Endothelial cell (in vitro differentiated cells): ENCODE measurements at regions not wholly inside any gene's neighbourhood (a gene's known extent, or its start where the extent isn't known, plus 50 kb on each side); places are given as distances from the start of the nearest gene placed in this dataset.

Source experiments
- DNase-seq: peaks from one replicate; pipeline ENCODE4 v3.0.0; 2021; ENCODE audit warnings: low spot score
- H3K27ac Mint-ChIP-seq: one replicate; pipeline ENCODE4 v1.8.0; 2021; ENCODE audit warnings: mixed read lengths, inconsistent platforms; ENCODE audit not compliant: unreplicated experiment
- H3K27me3 Mint-ChIP-seq: one replicate; pipeline ENCODE4 v1.8.0; 2021; ENCODE audit warnings: mild to moderate bottlenecking, moderate library complexity, mixed read lengths, inconsistent platforms; ENCODE audit not compliant: unreplicated experiment
- H3K36me3 Mint-ChIP-seq: one replicate; pipeline ENCODE4 v1.8.0; 2021; ENCODE audit warnings: mild to moderate bottlenecking, low read depth, mixed read lengths, inconsistent platforms; ENCODE audit not compliant: unreplicated experiment
- H3K4me1 Mint-ChIP-seq: one replicate; pipeline ENCODE4 v1.8.0; 2021; ENCODE audit warnings: mild to moderate bottlenecking, mixed read lengths, inconsistent platforms; ENCODE audit not compliant: unreplicated experiment
- H3K4me3 Mint-ChIP-seq: one replicate; pipeline ENCODE4 v1.8.0; 2021; ENCODE audit warnings: mild to moderate bottlenecking, mixed read lengths, inconsistent platforms; ENCODE audit not compliant: unreplicated experiment
- H3K9me3 Mint-ChIP-seq: one replicate; pipeline ENCODE4 v1.8.0; 2021; ENCODE audit warnings: mixed read lengths, inconsistent platforms; ENCODE audit not compliant: unreplicated experiment
- CTCF ChIP-seq: fragments of 200-600 bp; sonication (generic); IDR thresholded peaks from one replicate; pipeline ENCODE4 v1.5.0; 2021; ENCODE audit warnings: antibody characterized with exemption; ENCODE audit not compliant: unreplicated experiment

DNA sequence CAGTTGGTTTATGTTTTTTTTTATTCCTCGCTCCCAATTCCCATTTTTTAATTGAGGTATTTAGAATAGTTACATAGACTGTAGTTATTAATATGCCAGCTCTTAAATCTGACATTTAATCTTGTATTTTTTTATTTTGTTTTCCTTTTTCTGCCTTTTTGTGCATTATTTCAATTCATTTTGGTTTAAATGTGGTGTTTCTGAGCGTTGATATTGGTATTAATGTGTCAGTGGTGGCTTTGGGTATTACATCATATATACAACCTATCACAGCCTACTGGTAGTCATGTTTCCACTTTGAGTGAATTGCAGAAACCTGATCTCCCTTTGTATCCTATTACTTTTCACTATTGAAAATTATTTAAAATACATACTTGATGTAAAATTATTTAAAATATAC, 1027.3 kb downstream of the KCNT2 start:
- H3K27ac Mint-ChIP-seq = no peak overlapping the region
- no peaks in the 10 kb centered on the region for H3K36me3 Mint-ChIP-seq
- no peaks in the 10 kb centered on the region for H3K9me3 Mint-ChIP-seq
- no peak for DNase-seq
- TF ChIP-seq CTCF = peak; percentile 65
- H3K4me3 Mint-ChIP-seq = no peak overlapping the region
- H3K4me1 Mint-ChIP-seq = no peaks in the 10 kb centered on the region
- no peaks in the 10 kb centered on the region for H3K27me3 Mint-ChIP-seq

DNA sequence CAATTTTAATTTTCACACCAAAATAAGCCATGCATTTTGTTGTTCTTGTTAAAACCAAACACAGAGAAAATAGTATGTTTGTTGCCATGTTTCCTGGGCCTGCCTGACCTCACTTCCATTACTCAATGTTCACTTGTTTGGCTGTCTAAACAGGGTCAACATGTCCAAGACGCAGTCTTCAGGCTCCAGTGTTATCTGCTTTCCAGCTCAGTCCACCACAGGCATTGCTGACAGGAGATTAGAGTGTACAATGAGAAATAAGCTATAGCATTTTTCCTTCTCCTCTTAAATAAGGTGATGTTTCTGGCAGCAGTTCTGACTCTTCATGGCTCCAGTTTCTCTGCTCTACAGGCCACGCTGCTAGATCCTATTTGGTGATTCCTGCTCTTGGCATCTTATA, 1030.5 kb downstream of the KCNT2 start:
- H3K9me3 Mint-ChIP-seq = no peaks in the 10 kb centered on the region
- no peaks in the 10 kb centered on the region for H3K4me1 Mint-ChIP-seq
- TF ChIP-seq CTCF = no peak
- no peaks in the 10 kb centered on the region for H3K27me3 Mint-ChIP-seq
- no peak overlapping the region for H3K27ac Mint-ChIP-seq
- H3K4me3 Mint-ChIP-seq = no peak overlapping the region
- no peaks in the 10 kb centered on the region for H3K36me3 Mint-ChIP-seq
- DNase-seq = no peak

DNA sequence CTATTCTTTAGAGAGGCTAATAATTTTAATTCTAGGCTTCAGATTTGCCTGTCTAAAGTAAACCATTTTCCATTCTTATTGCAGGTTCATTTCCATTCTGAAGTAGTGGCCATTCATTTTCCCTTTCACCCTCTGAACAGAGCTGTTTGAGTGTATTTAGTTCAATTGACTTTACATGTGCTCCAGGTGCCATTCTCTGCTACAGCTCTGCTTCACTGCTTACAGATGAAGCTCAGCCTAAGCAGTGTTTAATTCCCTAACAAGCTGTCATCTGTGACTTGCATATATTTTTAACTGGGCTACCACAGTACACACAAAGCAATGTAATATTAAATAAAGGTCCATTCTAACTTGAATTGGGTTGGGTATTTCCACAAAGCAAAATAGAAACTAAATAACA, 1031.6 kb downstream of the KCNT2 start:
- H3K36me3 Mint-ChIP-seq = no peaks in the 10 kb centered on the region
- no peaks in the 10 kb centered on the region for H3K27me3 Mint-ChIP-seq
- no peaks in the 10 kb centered on the region for H3K4me1 Mint-ChIP-seq
- H3K9me3 Mint-ChIP-seq = no peaks in the 10 kb centered on the region
- H3K4me3 Mint-ChIP-seq = no peak overlapping the region
- no peak for TF ChIP-seq CTCF
- no peak overlapping the region for H3K27ac Mint-ChIP-seq
- DNase-seq = no peak

- no peaks in the 10 kb centered on the region for H3K4me1 Mint-ChIP-seq
Observed at GRCh38 chr1:195574511-195574910, 1033.7 kb downstream of the KCNT2 start.

GRCh38 chr1:195569934-195570333, 1038.3 kb downstream of the KCNT2 start:
- DNase-seq = no peak
- no peak for TF ChIP-seq CTCF
- H3K4me1 Mint-ChIP-seq = no peaks in the 10 kb centered on the region
- no peak overlapping the region for H3K4me3 Mint-ChIP-seq
- H3K27ac Mint-ChIP-seq = no peak overlapping the region
- H3K27me3 Mint-ChIP-seq = no peaks in the 10 kb centered on the region
- no peaks in the 10 kb centered on the region for H3K36me3 Mint-ChIP-seq
- H3K9me3 Mint-ChIP-seq = no peaks in the 10 kb centered on the region

More at GRCh38 chr1:195574511-195574910, 1033.7 kb downstream of the KCNT2 start:
- Mint-ChIP-seq H3K27me3 (no peaks in the 10 kb centered on the region), H3K36me3 (no peaks in the 10 kb centered on the region), H3K4me3 (no peak overlapping the region), H3K27ac (no peak overlapping the region), H3K9me3 (no peaks in the 10 kb centered on the region)
- no peak for DNase-seq
- no peak for TF ChIP-seq CTCF
